Epithelial cell of esophagus (primary cell): ENCODE measurements at regions not wholly inside any gene's neighbourhood (a gene's known extent, or its start where the extent isn't known, plus 50 kb on each side); places are given as distances from the start of the nearest gene placed in this dataset.
"Not testable (repeated sequence)": the region's sequence is repeated elsewhere in the genome, so short reads cannot be mapped to it uniquely, and the experiment has no call there.

Experiments used
- DNase-seq: peaks from one replicate; pipeline ENCODE4 v3.0.0; 2010; ENCODE audit warnings: low read depth
- H3K4me3 ChIP-seq: 2 replicates; pipeline ENCODE4 v1.5.1; 2011; ENCODE audit warnings: mild to moderate bottlenecking, low read length, control low read depth
- CTCF ChIP-seq: IDR thresholded peaks from 2 replicates; pipeline ENCODE4 v1.5.1; 2011; ENCODE audit warnings: low read depth, mild to moderate bottlenecking, low read length, control low read depth, inconsistent platforms; ENCODE audit not compliant: insufficient read depth; ENCODE audit errors: missing control alignments

DNA sequence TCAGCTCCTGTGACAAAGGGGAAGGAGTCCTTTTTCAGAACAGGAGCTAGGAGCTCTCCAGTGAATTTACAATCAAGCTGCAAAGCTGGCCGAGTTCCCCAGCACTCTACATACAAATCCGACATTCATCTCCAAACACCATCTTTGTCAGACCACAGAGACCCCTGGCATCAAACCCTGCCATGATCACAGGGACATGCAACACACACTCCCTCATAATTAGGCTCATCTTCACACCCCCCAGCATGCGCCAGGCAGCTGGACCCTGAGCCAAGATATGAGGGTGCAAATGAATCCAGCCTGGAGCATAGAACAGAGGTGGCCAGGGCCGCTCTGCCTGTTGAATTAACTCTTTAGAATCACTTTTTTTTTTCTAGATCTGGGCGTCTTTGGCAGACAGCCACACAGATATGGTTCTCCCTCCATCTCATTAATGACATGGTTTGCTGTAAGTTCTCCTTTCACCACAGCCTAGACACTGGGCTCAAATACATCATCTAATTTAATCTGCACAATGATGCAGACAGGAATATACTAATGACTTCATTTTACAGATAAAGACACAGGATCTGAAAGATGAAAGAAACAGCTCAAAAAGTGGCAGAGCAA, 366.3 kb downstream of the NPIPA8 start:
- no peak for DNase-seq
- no peak for TF ChIP-seq CTCF
- no peak overlapping the region for H3K4me3 ChIP-seq

DNA sequence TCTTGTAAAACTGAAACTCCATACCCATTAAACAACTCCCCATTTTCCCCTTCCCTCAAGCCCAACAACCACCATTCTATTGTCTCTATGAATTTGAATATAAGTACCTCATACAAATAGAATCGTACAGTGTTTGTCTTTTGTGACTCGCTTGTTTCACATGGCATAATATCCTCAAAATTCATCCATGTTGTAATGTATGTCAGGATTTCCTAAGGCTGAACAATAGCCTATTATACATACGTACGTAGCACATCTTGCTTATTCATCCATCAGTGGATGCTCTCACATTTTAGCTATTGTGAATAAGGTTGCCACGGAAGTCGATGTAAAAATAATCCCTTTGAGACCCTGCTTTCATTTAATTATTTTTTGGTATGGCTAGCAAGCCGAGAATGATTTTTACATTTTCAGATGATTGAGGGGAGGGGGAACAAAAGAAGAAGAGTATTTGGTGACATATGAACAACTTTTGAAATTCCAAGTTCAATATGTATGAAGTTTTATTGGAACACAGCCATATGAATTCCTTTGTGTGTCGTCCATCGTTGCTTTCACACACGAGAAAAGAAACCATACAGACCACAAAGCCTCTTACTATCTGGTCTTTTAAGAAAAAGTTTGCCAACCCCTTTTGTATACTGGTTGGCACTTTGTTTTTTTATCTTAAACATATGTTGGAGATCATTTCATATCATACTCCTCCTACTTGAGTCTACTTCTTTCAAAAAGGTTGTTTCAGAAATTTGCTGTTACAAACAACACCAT, 371.2 kb downstream of the NPIPA8 start:
- TF ChIP-seq CTCF = no peak
- no peak for DNase-seq
- H3K4me3 ChIP-seq = no peak overlapping the region

DNA sequence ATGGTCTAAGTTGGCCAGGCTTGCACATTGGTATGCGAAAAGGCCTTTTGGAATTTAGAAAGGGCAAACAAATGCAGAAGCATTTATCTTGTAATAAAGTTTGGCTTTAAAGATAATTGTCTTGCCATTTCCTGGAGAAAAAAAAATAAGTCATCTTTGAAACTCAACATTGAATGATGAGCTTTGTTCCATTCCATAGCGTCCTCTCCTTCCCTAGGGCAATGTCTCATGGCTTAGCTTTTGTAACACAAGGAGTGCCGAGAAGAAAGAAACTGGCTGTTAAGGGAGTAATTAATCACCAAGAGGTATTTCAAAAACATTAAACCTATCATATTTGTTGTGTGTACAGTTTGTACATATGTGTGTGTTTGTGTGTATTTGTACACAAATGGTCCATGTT, 372.3 kb downstream of the NPIPA8 start:
- no peak for TF ChIP-seq CTCF
- DNase-seq = no peak
- H3K4me3 ChIP-seq = no peak overlapping the region

DNA sequence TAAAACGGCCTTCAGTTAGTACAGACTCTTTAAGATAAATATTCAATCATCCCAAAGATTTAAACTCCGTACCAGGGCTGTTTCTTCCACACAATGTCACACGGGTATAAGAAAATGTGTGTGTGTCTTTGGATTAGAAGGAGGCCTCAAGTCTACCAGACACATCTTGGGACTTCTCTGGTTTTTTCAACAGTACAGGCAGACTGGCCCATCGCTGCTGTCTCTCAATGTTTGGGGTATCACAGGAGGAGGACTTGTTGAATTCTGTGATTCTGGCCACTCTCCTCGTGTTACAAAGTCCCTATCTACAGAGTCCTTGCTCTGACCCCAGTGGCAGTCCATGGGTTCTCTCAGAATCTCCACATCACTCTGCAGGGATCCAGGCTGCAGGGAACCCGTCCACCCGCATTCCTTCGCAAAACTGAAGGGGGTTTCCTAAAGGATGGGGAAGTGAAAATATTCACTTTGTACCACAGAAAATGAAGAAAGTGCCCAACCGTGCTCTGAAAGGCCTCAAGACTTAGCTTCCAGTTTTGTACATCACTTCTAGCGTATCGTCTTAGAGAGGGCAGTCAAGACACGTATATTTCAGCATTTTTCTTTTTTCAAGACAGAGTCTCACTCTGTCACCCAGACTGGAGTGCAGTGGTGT, 373.2 kb downstream of the NPIPA8 start:
- no peak for DNase-seq
- H3K4me3 ChIP-seq = no peak overlapping the region
- TF ChIP-seq CTCF = no peak

- H3K4me3 ChIP-seq = no peak overlapping the region
- no peak for TF ChIP-seq CTCF
- DNase-seq = no peak
Measured at GRCh38 chr16:17962726-17963125, 373.8 kb downstream of the NPIPA8 start.

GRCh38 chr16:17961822-17962221, 374.7 kb downstream of the NPIPA8 start:
- not testable (repeated sequence) for H3K4me3 ChIP-seq, DNase-seq

DNA sequence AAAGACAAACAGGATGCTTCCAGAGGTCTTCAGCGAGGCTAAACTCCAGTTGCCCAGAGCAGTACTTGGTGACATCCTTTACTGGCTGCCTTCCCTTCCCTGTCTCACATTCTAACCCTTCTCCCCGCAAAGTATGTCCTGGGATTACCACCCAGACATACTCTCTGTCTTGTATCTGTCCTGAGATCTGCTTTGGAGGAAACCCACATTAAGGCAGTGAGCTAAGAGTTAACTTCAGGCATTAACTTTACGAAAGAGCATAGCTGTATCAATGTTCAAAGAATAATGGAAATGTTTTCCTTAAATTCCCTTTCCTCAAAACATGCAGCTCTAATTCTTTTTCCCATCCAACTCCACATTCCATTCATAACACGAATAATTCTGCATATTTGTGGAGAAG, 385.2 kb downstream of the NPIPA8 start:
- no peak overlapping the region for H3K4me3 ChIP-seq
- DNase-seq = no peak
- TF ChIP-seq CTCF = no peak
